ENCODE measurements at regions not wholly inside any gene's neighbourhood (a gene's known extent, or its start where the extent isn't known, plus 50 kb on each side); places are given as distances from the start of the nearest gene placed in this dataset.
"Not testable (repeated sequence)": the region's sequence is repeated elsewhere in the genome, so short reads cannot be mapped to it uniquely, and the experiment has no call there.

DNA sequence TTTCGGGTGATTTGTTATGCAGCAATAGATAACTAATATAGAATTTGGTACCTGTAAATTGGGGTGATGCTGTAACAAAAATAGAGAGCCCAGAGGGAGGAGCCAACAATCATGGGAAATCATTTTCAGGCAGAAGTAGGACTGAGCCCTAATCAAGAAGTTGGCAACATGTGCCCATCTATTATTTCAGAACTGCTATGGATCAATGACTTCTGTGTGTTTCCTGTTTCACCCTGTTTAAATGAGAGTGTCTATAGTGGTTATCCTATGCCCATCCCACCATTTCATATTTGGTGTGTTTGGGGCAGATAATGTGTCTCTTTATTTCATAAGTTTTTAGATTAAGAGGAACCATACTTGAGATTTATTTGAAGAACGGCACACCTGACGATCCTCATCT, 330.8 kb upstream of the CITED2 start:
- DNase-seq: no peak

DNA sequence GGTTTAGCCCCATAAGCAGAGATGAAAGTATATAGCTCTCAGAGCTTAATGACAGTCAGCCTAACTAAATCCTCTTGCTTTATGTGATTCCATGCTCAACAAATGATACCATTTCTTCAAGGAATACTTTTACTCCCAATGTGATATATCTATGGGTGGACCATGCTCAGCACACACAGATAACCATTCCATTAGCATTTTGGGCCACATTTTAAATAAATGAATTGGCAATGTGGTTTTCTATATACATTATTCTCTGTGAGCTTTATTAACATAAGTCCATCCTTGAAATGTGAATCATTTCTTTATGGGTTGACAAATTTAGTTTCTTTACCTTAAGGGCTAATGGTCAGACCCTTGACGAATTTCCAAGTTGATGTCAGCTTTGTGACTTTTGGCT, 329.3 kb upstream of the CITED2 start:
- DNase-seq: no peak

GRCh38 chr6:139702706-139703105, 328.3 kb upstream of the CITED2 start:
- no peak for DNase-seq

DNA sequence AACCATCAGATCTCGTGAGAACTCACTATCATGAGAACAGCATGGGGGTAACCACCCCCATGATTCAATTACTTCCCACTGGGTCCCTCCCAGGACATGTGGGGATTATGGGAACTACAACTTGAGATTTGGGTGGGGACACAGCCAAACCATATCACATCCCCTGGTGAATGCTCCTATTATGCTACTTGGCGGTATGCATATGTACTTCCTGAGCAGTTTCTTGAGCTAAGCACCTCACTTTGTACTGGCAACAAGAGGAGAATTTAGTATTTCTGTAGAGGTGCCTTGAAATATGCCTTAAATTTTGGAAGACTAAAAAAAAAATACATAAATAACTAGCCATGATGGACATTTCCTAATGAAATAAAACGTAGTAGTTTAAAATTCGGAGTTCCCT, 327.2 kb upstream of the CITED2 start:
- no peak for DNase-seq

DNA sequence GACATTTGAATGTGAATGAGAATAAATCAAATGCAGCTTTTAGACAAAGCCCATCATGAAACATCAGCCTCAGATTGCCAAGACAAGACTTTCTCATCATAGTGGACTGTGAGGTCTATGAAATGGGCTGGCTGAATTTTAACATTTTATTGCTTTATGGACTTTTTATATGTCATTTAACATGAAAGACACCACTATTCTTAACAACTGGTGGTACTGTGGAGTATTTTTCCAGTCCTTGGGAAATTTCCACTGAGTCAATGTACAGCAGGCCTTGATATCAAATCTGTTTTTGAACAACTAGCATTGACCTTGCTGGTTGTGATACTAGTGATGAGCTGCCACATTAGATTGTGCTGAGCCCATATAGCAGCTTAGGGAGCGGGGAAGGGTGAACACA, 326.6 kb upstream of the CITED2 start:
- no peak for DNase-seq

DNA sequence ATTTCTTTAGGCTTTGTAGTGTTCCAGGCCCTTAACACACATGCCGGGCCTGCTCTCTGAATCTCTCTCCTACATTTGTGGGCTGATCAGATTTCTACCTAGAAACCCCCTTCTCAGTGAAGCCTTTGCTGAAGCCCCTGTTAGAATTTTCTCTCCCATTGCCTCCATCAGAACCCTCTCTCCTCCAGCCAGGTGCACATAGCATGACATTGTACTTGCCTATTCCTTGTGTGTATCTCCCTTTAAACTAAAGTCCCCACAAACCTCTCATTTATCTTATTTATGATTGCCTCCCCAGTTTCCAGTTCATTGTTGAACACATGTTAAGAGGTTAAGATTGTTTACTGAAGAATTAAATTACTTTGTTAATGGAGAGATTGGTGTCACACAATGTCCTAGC, 325.5 kb upstream of the CITED2 start:
- no peak for DNase-seq

- no peak for DNase-seq
Measured at GRCh38 chr6:139699335-139699734, 324.9 kb upstream of the CITED2 start.

- DNase-seq: no peak
Measured at GRCh38 chr6:139698526-139699176, 324.2 kb upstream of the CITED2 start.

DNA sequence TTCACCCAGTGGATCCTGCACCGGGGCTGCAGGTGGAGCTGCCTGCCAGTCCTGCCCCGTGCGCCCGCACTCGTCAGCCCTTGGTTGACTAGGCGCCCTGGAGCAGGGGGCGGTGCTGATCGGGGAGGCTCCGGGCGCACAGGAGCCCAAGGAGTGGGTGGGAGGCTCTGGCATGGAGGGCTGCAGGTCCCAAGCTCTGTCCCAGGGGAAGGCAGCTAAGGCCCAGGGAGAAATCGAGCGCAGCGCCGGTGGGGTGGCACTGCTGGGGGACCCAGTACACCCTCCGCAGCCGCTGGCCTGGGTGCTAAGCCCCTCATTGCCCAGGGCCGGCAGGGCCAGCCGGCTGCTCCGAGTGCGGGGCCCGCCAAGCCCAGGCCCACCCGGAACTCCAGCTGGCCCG, 323.4 kb upstream of the CITED2 start:
- DNase-seq: not testable (repeated sequence)

GRCh38 chr6:139696991-139697390, 322.5 kb upstream of the CITED2 start:
- not testable (repeated sequence) for DNase-seq

- no peak for DNase-seq
Measured at GRCh38 chr6:139695361-139695760, 320.9 kb upstream of the CITED2 start.

- no peak for DNase-seq
Measured at GRCh38 chr6:139693735-139694134, 319.3 kb upstream of the CITED2 start.

GRCh38 chr6:139690007-139690406, 315.6 kb upstream of the CITED2 start:
- DNase-seq: no peak

- DNase-seq: no peak
Measured at GRCh38 chr6:139687055-139687454, 312.6 kb upstream of the CITED2 start.

- no peak for DNase-seq
Measured at GRCh38 chr6:139686308-139686707, 311.9 kb upstream of the CITED2 start.

GRCh38 chr6:139685009-139685408, 310.6 kb upstream of the CITED2 start:
- DNase-seq: no peak

DNA sequence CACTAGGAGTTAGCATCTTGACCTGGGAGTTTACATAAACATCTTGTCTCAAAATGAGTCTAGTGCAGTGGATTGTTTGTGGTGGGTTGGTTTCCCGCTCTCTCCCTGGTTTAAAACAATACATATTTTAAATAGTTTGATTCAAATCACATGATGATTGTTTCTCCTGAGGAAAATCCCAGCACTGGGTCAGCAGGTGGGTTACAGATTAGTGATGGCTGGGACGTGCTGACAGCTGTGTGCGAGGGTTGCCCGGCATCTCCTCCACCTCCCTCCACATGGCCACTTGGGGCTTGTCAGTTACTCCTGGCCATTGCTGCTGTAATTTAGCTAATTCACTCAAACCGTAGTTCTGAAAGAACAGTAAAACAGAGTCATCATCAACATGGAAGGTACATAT, 306.4 kb upstream of the CITED2 start:
- no peak for DNase-seq

DNA sequence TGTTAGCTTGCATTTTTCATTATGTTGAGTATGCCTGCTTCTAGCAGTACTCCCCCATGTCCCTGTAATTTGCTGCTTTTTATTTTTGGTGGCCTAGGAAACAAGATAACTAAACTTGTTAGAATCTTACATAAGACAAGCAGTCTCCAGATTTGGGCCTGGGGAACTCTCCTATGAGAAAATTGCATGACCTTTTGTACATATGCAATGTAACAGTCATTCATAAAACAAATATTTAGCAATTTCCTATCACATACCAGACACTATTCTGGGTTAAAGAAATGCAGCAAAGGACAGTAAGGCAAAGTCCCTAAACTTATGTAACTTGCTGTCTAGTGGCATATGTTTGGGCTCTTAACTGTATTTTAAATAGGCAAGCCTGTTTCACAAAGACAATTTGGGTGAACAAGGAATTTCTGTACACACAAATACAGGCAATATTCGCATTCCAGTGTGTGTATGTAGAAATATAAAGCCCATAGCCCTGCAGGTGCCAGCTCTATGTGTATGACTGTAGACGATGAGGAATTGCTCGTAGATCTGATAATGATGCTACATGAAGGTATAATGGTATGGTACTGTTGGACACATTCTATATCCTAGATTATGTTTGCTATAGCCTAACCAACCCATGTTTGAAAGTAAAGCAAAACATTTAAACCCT, 305.2 kb upstream of the CITED2 start:
- DNase-seq: no peak

DNA sequence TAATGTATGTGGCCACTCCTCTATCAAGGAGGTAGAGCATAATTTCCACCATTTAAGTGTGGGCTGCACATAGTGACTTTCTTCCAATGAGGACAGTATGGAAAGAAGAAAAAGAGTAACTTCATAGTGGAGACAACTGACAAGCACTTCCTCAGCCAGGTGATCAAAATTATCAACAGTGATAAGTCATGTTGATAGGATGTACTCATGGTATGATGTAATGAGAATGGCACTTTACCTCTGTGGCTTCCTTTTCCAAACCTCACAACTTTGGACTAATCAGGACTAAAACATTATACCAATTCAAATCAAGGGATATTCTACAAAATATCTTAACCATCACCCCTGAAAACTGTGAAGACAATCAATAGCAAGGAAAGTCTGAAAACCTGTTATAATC, 302.3 kb upstream of the CITED2 start:
- no peak for DNase-seq

- DNase-seq: no peak
Measured at GRCh38 chr6:139666284-139666683, 291.8 kb upstream of the CITED2 start.

- no peak for DNase-seq
Measured at GRCh38 chr6:139663996-139664395, 289.5 kb upstream of the CITED2 start.

DNA sequence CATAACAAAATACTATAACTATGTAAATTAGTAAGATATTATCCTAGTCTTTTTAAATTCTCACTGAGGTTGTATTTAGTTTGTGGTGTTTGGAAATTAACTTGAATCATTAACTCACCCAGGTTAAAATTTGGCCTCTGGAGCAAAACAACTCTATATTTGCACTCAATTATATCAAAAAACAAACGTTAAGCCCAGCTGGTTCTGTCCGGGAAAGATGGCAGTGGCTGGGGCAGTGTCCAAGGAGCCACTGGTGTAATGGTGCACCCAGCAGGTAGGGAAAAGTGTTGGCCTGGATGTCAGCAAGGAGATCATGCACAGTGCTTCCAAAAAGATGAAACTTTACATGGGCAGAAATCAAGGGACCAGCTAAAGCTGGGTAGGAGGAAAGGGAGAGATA, 285.3 kb upstream of the CITED2 start:
- no peak for DNase-seq

DNA sequence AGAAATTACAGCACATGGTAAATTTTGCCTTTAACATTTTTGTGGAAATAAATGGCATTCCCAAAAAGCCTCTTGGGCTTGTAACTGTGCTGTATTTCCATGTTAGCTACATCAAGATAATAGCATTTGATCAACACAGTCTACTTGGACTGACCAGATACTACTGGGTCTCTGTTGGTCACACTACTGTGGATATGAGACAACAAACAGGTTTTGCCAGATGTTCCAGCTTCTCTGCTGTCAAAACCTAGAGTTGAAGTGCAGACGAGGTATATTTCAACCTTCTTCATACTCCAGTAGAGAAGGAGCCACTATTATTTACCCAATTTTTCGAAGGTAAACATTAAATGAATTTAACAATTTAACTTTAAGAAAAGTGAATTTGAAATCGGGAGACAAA, 284.7 kb upstream of the CITED2 start:
- no peak for DNase-seq

- no peak for DNase-seq
Measured at GRCh38 chr6:139657119-139657518, 282.7 kb upstream of the CITED2 start.

All from activated CD4-positive, alpha-beta T cell treated with anti-CD3 and anti-CD28 coated beads, Interleukin-2, amount 50 U/mL, for 1 hour (primary cell).